UCSD-AML1 (cell line): ENCODE measurements at regions not wholly inside any gene's neighbourhood (a gene's known extent, or its start where the extent isn't known, plus 50 kb on each side); places are given as distances from the start of the nearest gene placed in this dataset.
A peak's percentile ranks its signal among the peaks of the same experiment; 100 is the strongest.

ENCODE experiments used
- DNase-seq: peaks from one replicate; lab custom pipeline; 2025; ENCODE audit not compliant: unreplicated experiment; lab: John Stamatoyannopoulos, UW

DNA sequence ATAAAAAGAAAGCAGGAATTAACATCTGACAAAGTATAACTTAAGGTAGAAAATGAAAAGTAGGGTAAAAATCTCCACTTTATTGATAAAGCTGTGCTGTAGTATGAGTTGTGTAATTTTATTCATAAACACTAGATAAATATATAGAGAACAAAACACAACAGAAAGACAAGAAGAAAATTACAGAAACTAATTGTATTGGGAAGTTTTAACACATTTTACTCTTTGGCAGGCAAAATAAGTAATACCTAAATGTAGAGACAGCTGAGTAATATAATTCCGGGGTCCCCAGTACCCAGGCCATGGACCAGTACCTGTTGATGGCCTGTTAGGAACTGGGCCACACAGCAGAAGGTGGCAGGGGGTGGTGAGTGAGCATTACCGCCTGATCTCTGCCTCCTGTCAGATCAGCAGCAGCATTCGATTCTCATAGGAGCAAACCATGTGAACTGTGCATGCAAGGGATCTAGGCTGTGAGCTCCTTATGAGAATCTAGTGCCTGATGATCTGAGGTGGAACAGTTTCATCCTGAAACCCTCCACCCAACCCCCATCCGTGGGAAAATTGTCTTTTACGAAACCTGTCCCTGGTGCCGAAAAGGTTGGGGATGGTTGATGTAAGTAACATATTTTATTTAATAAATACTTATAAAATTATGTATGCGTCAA is 84.4 kb upstream of the ETV6 start:
- DNase-seq: no peak

DNA sequence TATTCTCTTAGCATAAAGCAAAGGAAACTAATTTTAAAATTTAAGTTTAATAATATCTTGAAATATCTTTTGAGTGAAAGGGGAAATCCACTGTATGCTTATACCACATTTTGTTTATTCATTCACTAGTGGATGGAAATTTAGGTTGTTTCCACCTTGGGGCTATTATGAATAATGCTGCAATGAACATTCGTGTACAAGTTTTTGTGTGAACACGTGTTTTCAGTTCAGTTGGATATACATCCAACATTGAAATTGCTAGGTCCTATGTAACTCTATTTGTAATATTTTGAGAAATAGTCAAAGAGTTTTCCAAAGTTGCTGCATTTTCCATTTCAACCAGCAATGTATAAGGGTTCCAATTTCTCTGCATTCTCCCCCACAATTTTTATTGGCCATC is 83.7 kb upstream of the ETV6 start:
- no peak for DNase-seq

DNA sequence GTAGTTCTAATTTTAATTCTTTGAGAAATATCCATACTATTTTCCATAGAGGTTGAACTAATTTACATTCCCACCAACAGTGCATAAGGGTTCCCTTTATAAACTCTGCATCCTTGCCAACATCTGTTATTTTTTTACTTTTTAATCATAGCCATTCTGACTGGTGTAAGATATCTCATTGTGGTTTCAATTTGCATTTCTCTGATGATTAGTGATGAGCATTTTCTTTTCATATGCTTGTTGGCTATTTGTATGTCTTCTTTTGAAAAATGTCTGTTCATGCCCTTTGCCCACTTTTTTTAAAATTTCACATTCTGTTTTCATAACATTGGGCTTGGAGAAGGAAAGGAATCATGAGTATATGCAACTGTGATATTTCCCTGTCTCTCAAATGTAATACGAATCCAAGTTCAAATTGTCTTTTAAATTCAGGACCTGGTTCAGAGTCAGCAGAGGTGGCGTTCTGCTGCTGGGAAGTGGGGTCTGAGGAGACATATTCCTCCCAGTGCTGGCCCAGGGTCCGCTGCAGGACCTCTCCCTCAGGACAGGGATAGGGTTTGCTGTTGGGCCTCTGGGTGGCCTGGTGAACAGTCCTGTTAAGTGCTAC is 81.2 kb upstream of the ETV6 start:
- no peak for DNase-seq

DNA sequence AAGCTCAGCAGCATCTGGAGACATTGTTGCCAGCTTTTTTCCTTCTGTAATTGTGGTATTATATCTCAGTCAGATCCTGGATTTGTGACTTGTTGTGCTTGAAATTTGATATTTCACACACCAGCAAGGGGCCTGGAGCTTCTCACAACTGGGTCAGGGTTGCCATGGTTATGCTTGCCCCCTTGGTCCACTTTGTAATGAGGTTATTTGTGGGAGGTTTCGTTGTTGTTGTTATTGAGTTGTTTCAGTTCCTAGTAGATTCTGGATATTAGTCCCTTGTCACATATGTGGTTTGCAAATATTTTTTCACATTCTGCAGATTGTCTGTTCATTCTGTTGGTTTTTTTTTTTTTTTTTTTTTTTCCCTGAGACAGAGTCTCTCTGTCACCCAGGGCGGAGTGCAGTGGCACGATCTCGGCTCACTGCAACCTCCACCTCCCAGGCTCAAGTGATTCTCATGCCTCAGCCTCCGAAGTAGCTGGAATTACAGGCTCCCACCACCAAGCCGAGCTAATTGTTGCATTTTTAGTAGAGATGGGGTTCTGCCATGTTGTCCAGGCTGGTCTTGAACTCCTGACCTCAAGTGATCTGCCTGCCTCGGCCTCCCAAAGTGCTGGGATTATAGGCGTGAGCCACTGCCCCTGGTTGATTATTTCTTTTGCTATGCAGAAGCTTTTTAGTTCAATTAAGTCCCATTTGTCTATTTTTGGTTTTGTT is 80.6 kb upstream of the ETV6 start:
- DNase-seq: no peak

DNA sequence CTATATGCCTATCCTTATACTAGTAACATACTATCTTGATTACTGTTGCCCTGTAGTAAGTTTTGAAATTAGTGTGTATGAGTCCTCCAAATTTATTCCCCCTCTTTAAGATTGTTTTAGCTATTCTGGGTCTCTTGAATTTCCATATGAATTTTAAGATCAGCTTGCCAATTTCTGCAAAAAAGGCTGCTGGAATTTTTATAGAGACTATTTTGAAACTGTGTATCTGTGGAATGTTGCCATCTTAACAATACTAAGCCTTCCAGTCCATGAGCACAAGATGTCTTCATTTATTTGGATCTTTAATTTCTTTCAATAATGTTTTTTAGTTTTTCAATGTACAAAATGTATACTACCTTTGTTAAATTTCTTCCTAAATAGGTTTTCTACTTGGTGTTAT is 79.8 kb upstream of the ETV6 start:
- DNase-seq: no peak

DNA sequence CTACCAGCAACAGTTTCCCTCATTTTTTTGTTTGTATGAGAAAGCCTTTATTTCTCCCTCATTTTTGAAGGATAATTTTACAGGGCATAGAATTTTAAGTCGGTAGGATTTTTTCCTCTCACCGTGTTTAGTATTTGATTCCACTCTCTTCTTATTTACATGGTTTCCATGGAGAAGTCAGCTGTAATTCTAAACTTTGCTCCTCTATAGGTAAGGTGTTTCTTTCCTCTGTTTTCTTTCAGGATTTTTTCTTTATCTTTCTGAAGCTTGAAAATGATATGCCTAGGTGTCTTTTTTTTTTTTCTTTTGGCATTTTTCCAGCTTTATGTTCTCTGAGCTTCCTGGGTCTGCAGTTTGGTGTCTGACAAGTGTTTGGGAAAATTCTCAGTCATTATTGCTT is 75.6 kb upstream of the ETV6 start:
- no peak for DNase-seq

DNA sequence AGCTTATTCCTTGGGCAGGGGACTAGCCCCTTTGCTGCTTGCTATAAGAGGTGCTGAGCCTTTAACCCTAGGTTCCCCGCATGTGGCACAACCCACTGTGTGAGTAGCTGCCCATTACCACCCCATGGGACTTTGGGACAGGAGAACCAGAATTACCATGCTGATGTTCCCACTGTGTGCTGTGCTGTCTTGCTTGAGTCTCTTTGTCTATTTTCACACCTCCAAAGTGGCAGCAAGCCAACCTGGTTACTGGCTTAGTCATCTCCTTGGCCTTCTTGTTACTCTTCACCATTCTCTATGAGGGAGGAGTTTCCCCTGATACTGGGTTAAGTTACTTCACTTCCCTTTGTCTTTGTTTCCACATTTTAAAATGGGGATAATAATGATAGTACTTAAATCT is 73.4 kb upstream of the ETV6 start:
- DNase-seq: no peak

DNA sequence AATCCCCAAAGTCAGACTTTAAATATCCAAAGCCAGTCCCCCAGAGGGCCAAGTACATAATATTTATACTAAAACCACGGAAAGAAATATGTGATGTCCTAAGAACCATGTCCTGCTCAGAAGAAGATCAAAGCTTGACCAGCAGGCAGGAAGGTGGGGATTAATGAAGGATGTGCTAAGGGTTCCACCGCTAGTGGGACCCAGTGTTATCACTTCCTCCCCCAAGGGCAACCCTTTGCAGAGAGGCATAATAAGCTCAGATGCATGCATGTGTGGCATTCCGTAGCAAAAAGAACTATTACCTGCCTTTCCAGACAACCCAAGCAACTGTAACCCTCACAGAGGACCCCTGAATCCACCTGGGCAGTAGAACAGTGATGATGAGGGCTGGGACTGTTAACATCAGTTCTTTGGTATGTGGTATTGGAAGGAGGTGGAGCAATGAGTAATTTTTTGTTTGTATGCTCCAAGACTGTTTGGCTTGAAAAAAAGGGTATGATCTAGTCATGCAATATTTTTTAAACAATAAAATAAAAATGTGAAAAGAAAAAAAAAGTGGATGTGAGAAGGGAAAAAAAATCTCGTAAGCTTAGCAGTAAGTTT is 71.7 kb upstream of the ETV6 start:
- no peak for DNase-seq

DNA sequence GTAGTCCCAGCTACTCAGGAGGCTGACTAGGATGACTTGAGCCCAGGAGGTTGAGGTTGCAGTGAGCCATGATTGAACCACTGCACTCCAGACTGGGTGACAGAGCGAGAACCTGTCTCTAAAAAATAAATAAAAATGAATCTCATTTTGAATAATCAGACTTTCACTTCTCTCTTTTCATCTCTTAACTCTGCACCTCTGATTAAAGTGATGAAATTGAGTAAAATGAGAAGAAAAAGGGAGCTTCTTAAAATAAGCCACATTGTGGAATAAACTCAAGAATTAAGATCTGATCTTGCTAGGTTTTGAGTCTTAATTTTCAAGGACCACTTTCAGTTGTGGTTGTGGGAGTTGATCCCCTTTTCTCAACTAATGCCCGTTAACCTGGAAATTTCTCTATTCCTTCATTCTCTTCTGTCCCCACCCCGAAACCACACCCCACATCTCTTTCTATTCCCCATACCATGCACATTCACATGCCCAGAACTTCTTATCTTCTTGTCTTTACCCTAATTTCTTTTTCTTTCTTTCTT is 70.9 kb upstream of the ETV6 start:
- DNase-seq: no peak

DNA sequence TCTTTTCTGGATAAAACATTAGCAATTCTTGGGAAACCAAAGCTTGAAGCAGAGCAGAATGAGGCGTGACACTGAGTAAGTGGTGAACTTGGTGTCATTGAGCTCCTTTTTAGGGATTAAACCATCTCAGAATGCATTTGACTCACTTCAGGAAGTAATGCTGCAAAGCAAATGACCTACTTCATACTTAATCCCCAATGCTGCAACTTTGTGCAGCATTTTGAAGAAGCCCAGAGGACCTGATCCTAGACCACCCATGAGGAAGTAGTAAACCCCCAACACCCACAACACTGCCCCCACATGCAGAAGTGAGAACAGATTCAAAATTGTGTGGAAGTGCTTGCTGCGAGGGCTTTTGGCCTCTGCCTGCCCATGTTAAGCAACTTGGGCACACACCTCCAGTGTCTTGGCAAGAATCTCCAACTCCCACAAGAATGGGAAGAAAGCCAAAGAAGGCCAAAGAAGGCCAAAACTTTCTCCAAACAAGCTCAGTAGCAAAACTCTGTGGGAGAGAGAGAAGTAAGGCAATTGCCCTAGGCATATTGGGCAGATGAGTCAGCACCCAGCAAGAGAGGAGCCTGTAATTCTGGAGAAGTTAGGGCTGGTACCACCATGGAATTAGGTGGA is 69.2 kb upstream of the ETV6 start:
- DNase-seq: no peak

DNA sequence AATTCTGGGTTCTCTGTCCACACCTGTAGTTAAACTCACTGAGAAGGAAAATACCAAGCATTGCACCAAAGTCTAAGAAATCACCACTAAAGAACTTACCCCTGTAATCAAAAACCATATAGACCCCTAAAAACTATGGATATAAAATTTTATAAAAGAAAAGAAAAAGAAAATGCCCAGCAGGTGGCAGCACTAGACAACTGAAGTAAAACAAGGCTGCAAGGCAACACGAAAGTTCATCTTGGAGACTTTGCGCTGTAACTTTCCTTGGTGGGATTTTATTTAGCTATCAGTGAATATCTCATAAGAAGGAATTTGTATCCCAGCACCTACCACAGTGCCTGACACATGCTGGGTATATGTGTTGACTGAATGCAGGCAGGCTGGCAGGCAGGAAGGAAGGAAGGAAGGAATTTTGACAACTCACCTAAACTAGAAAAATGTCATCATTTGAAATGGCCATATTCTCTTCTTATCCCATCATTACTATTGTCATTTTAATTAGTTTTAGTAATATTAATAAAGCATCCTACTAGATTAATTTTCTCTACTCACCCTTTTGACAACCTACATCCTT is 68.2 kb upstream of the ETV6 start:
- DNase-seq: peak; percentile 23

DNA sequence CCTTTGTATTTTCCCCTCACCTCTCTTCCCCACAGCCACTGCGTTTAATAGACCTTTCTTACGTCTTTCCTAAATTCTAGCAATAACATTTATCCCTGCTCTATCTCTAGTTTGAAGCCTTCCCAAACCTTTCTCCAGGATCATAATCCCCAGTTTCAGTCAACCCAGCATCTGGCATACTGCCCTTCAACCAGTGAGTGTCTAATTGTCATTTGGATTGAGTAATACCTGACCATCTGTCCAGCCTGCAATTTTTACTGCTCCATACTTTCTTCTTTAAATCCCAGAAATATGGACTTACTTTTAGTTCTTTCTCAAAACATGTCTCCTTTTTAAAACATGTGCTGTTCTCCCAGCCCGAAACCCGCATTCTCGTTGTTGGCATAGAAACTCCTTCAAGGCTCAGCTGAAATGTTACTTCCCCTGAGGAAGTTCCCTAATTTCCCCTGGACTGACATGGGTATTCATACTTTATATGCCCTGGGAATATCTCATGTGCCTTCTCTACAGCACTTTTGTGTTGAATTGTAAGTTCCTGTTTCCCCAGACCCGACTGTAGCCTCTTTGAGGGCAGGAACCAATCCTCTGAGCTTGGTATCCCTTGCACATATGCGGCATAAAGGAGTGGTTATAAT is 65.1 kb upstream of the ETV6 start:
- DNase-seq: no peak

DNA sequence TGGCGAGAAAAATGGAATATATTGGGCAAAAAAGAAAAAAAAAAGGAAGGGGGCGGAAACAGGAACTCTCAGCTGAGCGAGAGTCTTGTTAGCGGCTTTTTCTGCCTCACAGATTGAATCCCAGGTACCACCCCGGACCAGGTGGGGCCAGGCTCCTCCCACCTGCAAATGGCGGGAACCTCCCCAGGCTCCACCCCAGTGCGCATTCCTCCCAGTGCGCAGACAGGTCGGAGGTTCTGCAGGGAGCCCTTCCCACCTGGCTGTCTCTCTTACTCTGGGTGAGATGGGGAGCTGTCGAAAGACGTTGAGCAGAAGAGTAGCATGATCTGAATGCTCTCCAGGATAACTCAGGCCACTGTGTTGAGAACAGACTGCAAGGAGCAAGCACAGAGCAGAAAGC is 57.0 kb upstream of the ETV6 start:
- DNase-seq: no peak

DNA sequence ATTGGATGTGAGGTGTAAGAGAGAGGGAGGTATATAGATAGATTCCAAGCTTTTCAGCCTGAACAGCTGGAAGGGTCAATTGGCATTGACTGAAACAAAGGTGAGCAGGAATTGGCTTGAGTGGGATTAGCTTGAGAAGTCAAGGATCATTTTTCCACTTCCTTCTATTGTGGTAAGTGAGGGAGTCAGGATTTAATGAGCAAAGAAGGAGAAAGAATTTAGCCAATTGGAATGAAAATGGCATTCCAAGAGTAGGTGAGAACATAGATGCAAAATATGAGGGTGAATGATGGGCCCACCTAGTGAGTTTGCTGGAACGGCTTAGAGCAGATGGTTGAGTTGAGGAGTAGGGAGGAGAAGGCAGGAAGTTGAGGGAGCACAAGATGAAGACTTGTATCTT is 56.5 kb upstream of the ETV6 start:
- DNase-seq: no peak

DNA sequence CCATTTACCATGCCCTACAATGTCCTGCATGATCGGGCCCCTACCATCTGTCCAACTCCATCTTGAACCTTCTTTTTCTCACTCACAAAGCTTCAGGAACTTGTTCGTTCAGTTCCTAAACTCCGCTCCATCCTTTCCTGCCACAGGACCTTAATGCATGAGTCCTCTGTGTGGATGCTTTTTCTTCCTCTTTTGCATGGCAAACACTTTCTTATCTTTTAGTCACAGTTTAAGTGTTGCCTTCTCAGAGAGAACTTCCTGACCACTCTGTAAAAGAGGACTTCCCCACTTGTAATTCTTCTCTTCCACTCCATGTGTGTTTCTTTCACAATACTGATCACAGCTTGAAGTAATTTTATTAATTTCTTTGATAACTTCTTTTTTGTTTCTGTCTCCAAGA is 54.4 kb upstream of the ETV6 start:
- no peak for DNase-seq

DNA sequence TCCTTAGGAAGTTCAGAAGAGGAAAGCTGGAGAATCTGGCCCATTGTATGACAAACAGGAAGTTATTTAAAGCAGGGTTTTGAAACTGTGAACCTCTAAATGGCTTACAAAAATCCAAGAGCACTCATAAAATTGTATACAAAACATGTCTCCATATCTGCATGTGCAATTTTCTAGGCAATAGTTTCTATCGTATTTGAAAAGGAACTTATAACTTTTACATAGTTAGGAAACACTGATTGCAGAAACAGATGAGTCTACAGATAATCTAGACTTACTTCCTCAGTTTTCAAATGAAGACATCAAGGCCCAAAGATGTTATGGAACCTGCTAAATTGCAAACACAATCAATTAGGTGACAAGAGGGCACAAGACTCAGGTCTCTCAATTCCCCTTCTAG is 53.3 kb upstream of the ETV6 start:
- no peak for DNase-seq

DNA sequence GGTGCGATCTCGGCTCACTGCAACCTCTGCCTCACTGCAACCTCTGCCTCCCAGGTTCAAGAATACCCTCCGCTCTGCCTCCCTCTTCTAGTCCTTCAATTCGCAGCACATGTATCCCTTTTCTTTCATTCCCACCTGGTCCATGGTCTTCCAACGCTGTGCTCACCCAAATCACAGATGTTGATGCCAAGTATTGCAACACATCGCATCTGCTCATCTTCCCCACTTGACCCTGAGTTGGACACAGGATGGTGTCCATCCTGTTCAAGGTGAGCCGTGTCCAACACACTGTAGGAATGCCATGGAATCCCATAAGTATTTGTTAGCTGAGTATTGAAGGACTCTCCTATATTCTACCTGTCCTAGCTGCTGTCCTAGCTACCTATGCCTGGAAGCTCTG is 50.6 kb upstream of the ETV6 start:
- DNase-seq: no peak
